Left forelimb (tissue), 1 donor: ENCODE measurements at regions not wholly inside any gene's neighbourhood (a gene's known extent, or its start where the extent isn't known, plus 50 kb on each side); places are given as distances from the start of the nearest gene placed in this dataset.
"Not testable (repeated sequence)": the region's sequence is repeated elsewhere in the genome, so short reads cannot be mapped to it uniquely, and the experiment has no call there.

ENCODE experiments used
- DNase-seq: peaks from one replicate; pipeline ENCODE4 v3.0.0-alpha.2; 2018; ENCODE audit warnings: low spot score

- DNase-seq: no peak
Measured at GRCh38 chr12:128083132-128083729, 183.7 kb upstream of the TMEM132C start.

DNA sequence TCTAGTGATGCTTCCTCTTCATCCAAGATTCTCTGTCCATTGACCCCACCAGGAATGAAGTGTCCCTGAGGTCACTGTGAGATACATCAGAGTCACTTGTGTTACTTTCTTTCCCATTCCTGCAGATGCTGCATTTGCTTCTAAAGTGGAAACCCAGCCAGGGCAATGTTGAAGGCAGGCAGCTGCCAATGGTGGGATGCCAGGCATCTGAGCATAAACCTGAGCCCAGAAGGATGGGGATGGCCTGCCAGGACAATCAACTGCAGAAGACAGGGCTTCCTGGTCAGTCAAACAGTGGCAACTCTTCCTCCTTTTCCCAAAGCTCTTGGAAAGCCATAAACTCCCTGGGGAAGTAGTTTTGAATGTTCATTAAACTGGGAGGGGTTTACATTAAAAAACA, 178.0 kb upstream of the TMEM132C start:
- no peak for DNase-seq

DNA sequence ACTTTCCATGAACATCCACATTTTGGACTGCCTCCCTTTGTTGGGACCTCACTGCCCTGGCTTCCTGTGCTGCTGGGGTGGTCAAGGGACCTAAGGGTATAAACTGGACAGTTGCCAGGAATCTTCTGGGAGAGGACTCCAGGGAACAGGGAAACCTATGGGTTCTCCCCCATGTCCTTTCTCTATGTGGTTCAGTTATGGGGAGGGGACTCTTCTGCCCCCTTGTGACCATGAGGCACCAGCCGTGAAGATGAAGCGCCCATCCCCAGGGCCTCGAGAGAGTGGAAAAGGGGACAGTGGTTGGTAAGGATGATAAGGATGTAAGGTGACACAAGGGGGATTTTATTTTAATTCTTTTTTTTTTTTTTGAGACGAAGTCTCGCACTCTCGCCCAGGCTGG, 177.0 kb upstream of the TMEM132C start:
- DNase-seq: no peak

GRCh38 chr12:128091101-128091720, 175.8 kb upstream of the TMEM132C start:
- DNase-seq: no peak

- no peak for DNase-seq
Measured at GRCh38 chr12:128091951-128092382, 175.0 kb upstream of the TMEM132C start.

DNA sequence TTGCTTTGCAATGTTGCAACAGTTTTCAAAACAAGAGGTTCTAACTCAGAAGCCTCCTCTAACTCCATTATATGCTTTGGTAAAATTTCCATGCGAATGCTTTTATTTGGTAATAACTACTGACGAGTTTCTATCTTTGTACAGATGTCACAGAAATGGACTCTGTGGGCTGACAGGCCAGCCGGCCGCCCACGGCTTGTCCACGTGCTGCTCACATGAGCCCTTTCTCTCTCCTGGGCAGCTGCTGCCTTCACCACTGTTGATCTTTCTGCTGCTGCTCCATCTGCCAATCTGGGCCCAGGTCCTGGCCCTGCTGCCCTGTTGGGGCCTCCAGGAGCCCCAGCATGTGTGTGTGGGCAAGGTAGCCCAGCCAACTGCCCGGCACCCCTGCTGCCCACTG, 168.2 kb upstream of the TMEM132C start:
- DNase-seq: no peak

- no peak for DNase-seq
Measured at GRCh38 chr12:128103152-128103551, 163.8 kb upstream of the TMEM132C start.

DNA sequence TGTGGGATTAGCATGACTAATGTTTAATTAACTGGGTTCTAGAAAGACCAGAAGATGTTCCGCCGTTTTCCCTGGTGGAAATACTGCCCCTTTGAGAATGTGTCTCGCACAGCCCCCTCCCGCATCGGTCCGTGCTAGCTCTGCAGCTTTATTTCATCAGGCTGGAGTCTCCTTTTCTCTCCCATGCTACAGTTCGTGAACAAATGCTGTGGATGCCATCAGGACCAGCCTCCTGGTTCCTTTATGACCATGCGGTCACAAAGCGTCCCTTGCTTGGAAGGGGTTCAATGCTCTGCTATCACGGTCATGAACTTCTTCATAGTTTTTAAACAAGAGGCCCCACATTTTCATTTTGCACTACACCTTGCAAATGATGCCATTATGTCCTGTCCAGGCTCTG, 157.7 kb upstream of the TMEM132C start:
- DNase-seq: no peak

DNA sequence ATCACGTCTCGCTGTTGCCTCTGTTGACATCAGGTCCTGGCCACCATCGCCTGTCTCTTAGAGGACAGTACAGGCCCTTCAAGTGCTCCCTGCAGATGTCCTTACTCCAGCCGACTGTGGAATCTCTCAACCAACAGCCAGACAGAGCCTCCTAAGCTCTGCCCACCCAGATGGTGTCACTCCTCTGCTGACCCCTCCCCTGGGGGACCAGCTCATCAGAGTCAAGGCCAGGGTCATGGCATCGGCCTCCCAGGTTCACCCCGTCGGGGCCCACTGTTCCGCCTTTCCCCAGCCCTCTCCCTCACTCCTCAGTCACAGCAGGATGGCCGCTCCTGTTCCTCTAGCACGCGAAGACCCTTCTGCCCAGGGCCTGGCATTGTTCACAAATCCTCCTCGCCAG, 157.3 kb upstream of the TMEM132C start:
- DNase-seq: no peak

DNA sequence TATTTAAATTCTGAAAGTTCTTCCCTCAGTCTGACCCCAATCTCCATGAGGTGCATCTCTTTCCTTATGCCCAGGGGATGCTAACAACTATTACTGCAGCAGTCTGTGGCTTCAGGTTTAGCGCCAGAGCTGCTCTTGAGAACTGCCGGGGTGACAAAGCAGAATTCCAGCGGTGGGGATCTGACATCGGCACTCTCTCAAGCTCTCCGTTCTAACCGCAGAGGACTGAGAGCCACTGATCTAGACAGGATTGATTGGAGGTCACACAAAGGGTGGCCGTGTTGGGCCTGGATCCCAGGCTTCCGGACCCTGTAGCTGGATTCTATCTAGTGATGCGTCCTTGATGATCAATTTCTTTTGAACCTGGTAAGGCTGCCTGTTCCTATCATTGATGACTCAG, 155.6 kb upstream of the TMEM132C start:
- no peak for DNase-seq

GRCh38 chr12:128111951-128112350, 155.0 kb upstream of the TMEM132C start:
- DNase-seq: no peak

- not testable (repeated sequence) for DNase-seq
Measured at GRCh38 chr12:128113250-128113649, 153.7 kb upstream of the TMEM132C start.

- DNase-seq: no peak
Measured at GRCh38 chr12:128114485-128114884, 152.5 kb upstream of the TMEM132C start.

GRCh38 chr12:128116537-128116936, 150.4 kb upstream of the TMEM132C start:
- DNase-seq: no peak

GRCh38 chr12:128120035-128120434, 146.9 kb upstream of the TMEM132C start:
- DNase-seq: no peak

DNA sequence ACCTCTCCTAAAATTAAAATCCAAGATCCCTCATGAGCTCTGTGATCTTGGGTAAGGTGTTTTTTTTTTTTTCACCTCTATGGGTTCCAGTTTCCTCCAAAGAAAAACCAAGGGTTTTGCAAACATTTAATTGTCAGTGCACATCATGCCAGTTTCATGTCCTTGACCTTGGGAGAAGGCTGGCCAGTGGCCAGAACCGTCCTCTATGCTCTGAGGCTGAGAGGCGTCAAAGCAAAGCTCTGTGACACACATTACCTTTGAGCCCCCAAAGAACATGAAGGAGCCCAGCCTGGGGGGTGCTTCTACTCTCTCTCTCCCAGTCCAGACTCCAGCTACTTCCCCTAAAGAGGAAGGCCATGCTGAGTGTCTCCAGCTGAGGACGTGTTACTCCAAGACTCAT, 145.5 kb upstream of the TMEM132C start:
- DNase-seq: no peak

DNA sequence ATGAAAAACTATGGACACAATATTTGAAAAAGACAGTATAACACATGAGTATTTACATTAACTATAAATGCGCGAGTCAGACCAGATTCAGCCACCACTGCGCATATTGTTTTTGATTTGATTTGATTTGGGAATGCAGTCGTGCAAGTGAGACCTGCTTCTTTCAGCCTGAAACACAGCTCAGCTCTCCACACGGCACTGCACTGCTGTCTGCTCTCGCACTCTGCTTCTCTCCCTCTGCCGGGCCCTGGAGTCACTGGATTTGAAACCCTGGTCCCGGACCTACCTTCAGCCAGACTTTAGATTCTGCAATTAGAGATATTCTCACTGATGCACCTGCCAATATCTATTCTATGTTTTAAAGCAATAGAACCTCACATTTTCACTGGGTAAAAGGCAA, 143.9 kb upstream of the TMEM132C start:
- DNase-seq: no peak

- DNase-seq: no peak
Measured at GRCh38 chr12:128131955-128132354, 135.0 kb upstream of the TMEM132C start.

DNA sequence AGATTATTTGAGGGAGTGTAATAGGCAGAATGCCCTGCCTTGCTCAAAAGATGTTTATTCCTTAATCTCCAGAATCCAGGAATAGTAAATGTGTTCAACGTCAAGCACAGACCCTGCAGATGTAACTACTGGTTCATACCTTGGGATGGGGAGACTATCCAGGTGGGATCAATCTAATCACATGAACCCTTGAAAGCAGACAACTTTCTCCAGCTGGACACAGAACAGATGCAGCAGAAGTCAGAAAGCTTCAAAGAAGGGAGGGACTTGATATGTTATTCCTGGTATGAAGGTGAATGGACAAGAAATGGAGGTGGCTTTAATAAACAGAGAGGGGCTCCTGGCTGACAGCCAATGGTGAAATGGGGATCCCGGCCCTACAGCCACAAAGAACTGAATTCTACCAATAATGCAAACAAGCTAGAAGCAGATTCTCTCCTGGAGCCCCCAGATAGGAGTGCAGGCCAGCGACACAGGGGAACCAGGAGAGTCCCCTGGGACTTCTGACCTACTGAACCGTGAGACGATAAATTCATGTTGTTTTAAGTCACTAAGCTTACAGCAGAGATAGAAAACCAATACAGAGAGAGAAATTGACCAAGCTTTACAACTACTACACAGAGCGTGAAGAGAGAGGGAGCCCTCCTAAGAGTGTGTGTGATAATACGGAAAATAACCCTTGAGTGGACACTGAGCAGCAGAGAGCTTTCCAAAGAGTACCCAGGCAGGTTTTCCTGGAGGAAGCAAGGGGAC, 133.5 kb upstream of the TMEM132C start:
- no peak for DNase-seq

GRCh38 chr12:128137140-128137539, 129.8 kb upstream of the TMEM132C start:
- no peak for DNase-seq

DNA sequence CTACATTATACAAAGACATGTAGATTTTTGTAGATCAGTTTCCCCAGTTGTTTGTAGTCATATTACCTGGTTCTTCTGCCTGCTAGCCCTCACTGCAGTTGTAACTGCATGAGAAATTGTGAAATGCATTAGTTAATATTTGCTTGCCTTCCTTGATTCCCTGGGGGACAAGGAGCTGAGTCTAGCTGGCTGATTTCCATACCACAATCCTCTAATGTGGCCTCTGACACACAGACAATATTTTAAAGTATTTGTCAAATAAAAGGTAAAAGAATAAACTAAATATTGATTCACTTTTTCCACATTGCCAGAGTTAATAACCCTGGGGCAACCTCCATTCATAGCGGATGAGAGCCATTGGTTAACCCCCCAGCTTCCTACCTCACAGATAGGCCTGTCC, 128.8 kb upstream of the TMEM132C start:
- no peak for DNase-seq

DNA sequence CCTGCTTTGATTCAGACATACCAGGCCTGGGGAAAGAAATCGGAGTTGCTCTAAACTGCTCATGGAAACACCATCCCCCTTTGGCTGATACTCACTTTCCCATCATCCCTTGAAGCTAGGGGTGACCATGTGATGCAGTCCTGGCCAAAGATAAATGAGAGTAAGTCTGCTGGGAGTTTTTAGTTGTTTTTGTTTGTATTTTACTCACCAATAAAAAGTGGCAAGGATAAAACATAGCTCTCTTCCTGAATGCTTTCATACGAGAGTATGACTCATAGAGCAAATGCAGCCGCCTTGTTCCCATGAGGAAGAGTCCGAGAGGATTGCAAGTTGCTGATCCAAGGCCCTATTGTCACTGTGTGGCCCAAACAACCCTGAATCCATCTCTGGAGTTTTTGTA, 126.4 kb upstream of the TMEM132C start:
- no peak for DNase-seq

- no peak for DNase-seq
Measured at GRCh38 chr12:128150961-128151360, 116.0 kb upstream of the TMEM132C start.
